ENCODE measurements at regions not wholly inside any gene's neighbourhood (a gene's known extent, or its start where the extent isn't known, plus 50 kb on each side); places are given as distances from the start of the nearest gene placed in this dataset.
"Not testable (repeated sequence)": the region's sequence is repeated elsewhere in the genome, so short reads cannot be mapped to it uniquely, and the experiment has no call there.

GRCh38 chr1:157407917-157408525 is 144.3 kb downstream of the FCRL5 start:
- no peak for DNase-seq

GRCh38 chr1:157407367-157407766 is 144.9 kb downstream of the FCRL5 start:
- no peak for DNase-seq

- no peak for DNase-seq
These were observed 146.7 kb downstream of the FCRL5 start for GRCh38 chr1:157405662-157406061.

- DNase-seq = no peak
These were observed 147.7 kb downstream of the FCRL5 start for GRCh38 chr1:157404614-157405013.

GRCh38 chr1:157404063-157404501 is 148.2 kb downstream of the FCRL5 start:
- DNase-seq = no peak

- DNase-seq = no peak
These were observed 148.7 kb downstream of the FCRL5 start for GRCh38 chr1:157403608-157404007.

GRCh38 chr1:157403203-157403602 is 149.1 kb downstream of the FCRL5 start:
- DNase-seq = no peak

GRCh38 chr1:157400766-157401165 is 151.5 kb downstream of the FCRL5 start:
- DNase-seq = no peak

GRCh38 chr1:157399984-157400382 is 152.3 kb downstream of the FCRL5 start:
- DNase-seq = no peak

- no peak for DNase-seq
These were observed 152.9 kb downstream of the FCRL5 start for GRCh38 chr1:157399343-157399983.

- DNase-seq = no peak
These were observed 161.7 kb downstream of the FCRL5 start for GRCh38 chr1:157390651-157391050.

GRCh38 chr1:157388057-157388456 is 164.3 kb downstream of the FCRL5 start:
- DNase-seq = no peak

GRCh38 chr1:157384258-157384657 is 168.1 kb downstream of the FCRL5 start:
- no peak for DNase-seq

- no peak for DNase-seq
These were observed 170.0 kb downstream of the FCRL5 start for GRCh38 chr1:157382351-157382750.

- no peak for DNase-seq
These were observed 171.8 kb downstream of the FCRL5 start for GRCh38 chr1:157380523-157380922.

GRCh38 chr1:157377280-157377713 is 175.0 kb downstream of the FCRL5 start:
- DNase-seq = not testable (repeated sequence)

GRCh38 chr1:157376681-157377080 is 175.6 kb downstream of the FCRL5 start:
- no peak for DNase-seq

- not testable (repeated sequence) for DNase-seq
These were observed 180.0 kb downstream of the FCRL5 start for GRCh38 chr1:157372311-157372710.

- no peak for DNase-seq
These were observed 180.5 kb downstream of the FCRL5 start for GRCh38 chr1:157371826-157372225.

GRCh38 chr1:157371221-157371620 is 181.1 kb downstream of the FCRL5 start:
- DNase-seq = no peak

GRCh38 chr1:157370698-157371097 is 181.6 kb downstream of the FCRL5 start:
- no peak for DNase-seq

- DNase-seq = no peak
These were observed 182.3 kb downstream of the FCRL5 start for GRCh38 chr1:157369808-157370521.

GRCh38 chr1:157368941-157369340 is 183.4 kb downstream of the FCRL5 start:
- not testable (repeated sequence) for DNase-seq

- DNase-seq = no peak
These were observed 184.0 kb downstream of the FCRL5 start for GRCh38 chr1:157368363-157368762.

All from activated effector memory CD4-positive, alpha-beta T cell treated with anti-CD3 and anti-CD28 coated beads, Interleukin-2, amount 50 U/mL, for 16 hours (primary cell).